AG09319 (cell line): ENCODE measurements at regions not wholly inside any gene's neighbourhood (a gene's known extent, or its start where the extent isn't known, plus 50 kb on each side); places are given as distances from the start of the nearest gene placed in this dataset.

Experiments used
- DNase-seq: peaks from one replicate; pipeline ENCODE4 v3.0.0-alpha.2; 2010; ENCODE audit warnings: low read depth; ENCODE audit errors: extremely low read depth
- TF ChIP-seq, protein P1 (sequence below): IDR thresholded peaks from 2 replicates; pipeline ENCODE4 v1.5.1; 2011; ENCODE audit warnings: low read depth, mild to moderate bottlenecking, inconsistent platforms, low read length, moderate library complexity

DNA sequence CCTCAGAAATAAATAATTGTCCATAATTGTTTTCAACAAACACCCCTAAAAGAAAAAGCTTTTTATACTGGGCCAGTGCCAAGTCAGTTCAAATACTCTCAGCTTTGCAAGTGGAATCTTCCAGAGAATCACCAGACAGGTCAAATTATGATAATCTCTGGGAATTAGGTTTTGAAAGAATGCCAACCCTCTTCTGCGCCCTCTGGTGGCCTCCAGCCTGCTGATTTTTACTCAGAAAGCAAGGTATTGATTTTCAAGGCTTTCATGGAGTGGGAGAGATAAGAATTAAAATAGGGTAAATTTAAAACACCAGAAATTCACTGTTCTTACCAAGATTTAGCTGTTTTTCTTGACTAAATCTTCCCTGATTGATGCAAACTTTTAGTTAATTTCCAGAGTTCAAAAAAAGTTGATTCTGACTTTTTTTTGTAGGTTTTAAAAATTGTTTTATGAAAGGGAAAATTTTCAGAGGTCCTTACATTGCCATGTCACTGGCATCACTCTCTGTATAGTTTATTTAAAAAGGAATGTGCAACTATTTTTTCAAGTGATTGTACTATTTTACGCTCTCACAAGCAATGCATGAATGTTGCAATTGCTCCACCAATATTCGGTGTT, 282.9 kb upstream of the TNP1 start:
- DNase-seq = no peak
- TF ChIP-seq, protein P1, sequence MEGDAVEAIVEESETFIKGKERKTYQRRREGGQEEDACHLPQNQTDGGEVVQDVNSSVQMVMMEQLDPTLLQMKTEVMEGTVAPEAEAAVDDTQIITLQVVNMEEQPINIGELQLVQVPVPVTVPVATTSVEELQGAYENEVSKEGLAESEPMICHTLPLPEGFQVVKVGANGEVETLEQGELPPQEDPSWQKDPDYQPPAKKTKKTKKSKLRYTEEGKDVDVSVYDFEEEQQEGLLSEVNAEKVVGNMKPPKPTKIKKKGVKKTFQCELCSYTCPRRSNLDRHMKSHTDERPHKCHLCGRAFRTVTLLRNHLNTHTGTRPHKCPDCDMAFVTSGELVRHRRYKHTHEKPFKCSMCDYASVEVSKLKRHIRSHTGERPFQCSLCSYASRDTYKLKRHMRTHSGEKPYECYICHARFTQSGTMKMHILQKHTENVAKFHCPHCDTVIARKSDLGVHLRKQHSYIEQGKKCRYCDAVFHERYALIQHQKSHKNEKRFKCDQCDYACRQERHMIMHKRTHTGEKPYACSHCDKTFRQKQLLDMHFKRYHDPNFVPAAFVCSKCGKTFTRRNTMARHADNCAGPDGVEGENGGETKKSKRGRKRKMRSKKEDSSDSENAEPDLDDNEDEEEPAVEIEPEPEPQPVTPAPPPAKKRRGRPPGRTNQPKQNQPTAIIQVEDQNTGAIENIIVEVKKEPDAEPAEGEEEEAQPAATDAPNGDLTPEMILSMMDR = peak; percentile 42

DNA sequence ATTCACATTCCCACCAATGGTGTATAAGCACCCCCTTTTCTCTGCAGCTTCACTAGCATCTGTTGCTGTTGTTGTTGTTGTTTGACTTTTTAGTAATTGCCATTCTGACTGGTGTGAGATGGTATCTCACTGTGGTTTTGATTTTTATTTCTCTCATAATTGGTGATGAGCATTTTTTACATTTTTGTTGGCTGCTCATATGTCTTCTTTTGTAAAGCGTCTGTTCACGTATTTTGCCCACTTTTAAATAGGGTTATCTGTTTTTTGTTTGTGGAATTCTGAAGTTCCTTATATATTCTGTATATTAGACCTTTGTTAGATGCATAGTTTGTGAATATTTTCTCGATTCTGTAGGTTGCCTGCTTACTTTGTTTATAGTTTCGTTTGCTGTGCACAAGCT, 278.4 kb upstream of the TNP1 start:
- no peak for DNase-seq
- TF ChIP-seq, protein P1 = no peak

DNA sequence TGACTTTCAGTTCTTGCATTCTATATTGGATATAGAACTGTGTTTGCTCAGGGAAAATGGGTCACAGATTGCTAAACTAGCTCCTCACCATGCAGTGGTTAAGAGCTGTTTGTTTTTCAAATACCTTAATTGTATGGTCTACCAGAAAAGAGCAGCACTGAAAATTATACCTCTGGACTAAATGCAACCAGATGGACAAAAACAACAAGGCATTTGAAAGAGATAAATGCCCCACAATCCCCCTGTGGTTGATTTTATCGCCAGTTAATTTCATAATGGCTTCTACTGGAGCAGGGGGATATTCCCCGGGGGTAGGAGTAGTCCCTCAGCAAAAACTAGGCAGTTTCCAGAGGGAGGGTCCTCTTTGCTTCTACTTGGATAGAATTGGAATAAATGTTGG, 267.9 kb upstream of the TNP1 start:
- TF ChIP-seq, protein P1 = no peak
- DNase-seq = peak; percentile 37

DNA sequence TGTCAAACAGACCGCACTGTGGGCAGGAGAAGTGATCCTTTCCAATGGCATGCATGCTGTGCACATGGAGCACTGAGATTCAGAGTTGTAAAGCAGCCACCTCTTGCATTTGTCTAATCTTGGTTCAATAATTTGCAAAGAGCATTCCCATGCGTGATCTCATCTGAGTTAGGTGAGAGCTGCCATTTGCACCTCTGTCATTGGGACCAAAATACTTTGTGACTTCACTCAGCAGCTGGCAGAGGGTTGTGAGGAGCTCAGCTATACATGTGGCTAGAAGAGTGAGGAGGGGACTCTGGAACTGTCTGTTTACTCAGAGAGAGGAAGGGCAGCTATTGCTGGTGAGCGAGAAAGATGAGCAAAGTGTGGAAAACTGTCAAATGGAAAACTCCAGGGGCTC, 265.1 kb upstream of the TNP1 start:
- TF ChIP-seq, protein P1 = no peak

DNA sequence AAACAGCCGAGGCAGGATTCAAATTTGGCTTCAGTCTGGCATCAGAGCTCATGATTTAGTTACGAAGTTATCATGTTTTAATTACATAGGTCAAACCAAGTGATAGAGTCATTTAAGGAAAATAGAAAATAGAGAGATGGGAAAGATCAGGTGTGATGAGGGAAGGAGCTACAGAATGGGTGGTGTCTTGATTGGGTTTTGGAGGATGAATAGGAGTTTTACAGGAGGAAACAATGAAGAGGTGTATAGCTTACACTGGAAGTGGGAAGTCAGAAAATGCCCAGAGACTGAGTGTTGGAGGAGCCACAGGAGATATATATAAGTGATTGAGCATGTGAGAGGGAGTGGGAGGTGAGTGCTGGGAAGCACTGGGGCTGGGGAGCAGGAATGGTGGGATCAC, 264.2 kb upstream of the TNP1 start:
- no peak for DNase-seq
- TF ChIP-seq, protein P1 = no peak

More for the DNA sequence above, 265.1 kb upstream of the TNP1 start:
- no peak for DNase-seq

DNA sequence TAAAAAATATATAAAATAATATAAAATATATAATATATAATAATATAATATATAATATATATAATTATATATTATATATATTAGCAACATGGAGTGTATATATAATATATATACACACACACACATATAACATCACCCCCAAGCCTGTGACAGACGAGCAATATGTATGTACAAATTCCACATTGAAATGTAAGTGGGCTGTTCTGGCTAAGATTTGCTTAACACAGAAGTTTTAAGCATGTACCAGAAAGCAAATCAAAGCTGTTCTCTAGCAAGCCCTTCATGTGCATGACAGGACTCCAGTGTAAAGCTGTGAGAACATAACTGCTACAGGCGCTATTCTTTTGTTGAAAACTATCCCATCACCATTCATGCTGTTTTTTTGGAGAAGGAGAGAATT, 261.7 kb upstream of the TNP1 start:
- no peak for DNase-seq
- TF ChIP-seq, protein P1 = no peak

DNA sequence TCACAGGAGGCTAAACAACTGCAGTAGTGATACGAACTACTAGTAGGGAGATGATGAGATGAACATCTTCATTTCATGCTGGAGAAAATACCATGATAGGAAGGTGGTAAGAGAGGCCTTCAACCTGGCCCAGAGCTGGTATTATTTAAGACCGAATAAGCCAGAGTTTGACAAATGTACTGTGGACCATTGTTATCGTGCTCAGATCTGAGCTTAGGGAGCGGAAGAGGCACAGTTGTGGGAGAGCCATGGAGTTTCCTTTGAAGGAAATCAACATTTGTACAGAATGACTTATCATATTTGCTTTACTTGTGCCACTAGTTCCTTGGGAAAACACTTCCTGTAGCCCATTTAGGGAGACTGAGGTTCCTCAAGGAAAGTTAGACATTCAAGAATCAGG, 260.6 kb upstream of the TNP1 start:
- no peak for DNase-seq
- TF ChIP-seq, protein P1 = no peak
